ENCODE measurements at regions not wholly inside any gene's neighbourhood (a gene's known extent, or its start where the extent isn't known, plus 50 kb on each side); places are given as distances from the start of the nearest gene placed in this dataset.

DNA sequence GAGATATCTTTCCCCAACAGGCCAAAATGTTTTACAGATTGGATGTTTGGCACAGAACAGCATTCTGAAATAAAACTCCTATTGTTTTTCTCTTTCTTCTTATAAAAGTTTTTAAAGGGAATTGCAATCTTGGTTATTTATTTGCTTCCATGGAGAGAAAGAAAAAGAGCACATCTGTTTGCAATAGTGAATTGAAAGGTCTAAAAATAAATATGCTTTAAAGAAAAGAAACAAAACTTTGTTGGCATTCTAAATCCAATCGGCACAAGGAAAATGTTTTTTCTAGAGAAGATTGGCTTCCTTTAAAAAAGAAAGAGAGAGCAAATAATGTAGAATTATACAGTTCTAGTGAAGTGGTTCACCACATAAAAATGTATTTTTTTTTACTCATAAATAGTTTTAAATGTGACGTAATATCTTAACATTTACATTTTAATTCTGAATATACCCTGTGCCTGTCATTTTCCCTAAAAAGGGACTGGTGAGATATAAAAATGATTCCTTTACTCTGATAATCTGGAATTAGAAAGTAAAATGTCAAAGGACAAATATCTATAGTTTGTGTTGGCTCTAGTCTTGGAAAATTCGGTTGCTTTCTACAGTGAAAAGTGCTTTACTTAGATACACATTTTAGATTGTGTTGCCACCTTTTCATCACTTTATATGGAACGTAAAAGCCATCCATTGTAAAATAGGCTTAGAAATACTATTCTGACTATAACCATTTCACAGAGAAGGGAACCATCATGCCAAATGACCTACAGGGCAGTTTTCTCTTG, 257.4 kb upstream of the CBLB start:
- no peak for DNase-seq (ENCODE audit: unreplicated experiment)
- CTCF ChIA-PET, result no interaction called here
- Mint-ChIP-seq H3K9me3 (ENCODE audit: unreplicated experiment) (no peaks in the 10 kb centered on the region), H3K36me3 (ENCODE audit: insufficient read depth, unreplicated experiment) (no peaks in the 10 kb centered on the region), H3K27ac (ENCODE audit: low read depth, unreplicated experiment) (no peak overlapping the region), H3K27me3 (ENCODE audit: insufficient read depth, unreplicated experiment) (no peaks in the 10 kb centered on the region), H3K4me1 (ENCODE audit: insufficient read depth, unreplicated experiment) (no peaks in the 10 kb centered on the region), H3K4me3 (ENCODE audit: unreplicated experiment) (no peak overlapping the region)
- intact Hi-C loops (cut with micrococcal nuclease), result no loop called here
- POLR2A ChIA-PET, result no interaction called here
- TF ChIP-seq, protein P1, sequence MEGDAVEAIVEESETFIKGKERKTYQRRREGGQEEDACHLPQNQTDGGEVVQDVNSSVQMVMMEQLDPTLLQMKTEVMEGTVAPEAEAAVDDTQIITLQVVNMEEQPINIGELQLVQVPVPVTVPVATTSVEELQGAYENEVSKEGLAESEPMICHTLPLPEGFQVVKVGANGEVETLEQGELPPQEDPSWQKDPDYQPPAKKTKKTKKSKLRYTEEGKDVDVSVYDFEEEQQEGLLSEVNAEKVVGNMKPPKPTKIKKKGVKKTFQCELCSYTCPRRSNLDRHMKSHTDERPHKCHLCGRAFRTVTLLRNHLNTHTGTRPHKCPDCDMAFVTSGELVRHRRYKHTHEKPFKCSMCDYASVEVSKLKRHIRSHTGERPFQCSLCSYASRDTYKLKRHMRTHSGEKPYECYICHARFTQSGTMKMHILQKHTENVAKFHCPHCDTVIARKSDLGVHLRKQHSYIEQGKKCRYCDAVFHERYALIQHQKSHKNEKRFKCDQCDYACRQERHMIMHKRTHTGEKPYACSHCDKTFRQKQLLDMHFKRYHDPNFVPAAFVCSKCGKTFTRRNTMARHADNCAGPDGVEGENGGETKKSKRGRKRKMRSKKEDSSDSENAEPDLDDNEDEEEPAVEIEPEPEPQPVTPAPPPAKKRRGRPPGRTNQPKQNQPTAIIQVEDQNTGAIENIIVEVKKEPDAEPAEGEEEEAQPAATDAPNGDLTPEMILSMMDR (IDR thresholded peaks at IDR 0.05; ENCODE audit: unreplicated experiment), result no peak
- no TSS peak for BruUV-seq (replicated peaks)

DNA sequence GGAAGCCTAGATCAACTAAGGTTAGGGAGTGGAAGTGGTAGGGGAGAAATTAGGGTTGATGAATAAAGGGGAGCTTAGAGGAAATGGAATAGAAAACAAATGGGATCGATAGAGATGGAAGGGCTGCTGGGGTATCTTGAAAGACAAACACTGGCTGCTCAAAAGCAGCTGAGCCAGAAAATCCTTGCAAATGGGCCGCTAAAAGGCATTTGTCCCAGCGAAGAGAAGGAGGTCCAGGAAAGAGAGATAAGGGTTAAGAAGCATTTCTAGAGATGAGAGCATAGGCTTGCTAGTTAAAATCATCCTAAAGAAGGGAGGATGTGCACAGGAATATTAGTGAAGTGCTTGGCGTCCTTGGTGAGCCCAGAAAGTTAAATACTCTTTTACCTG, 258.0 kb upstream of the CBLB start:
- ChIA-PET CTCF (interaction anchor here (0.7 kb wide), 1 partner anchor 252 kb away, joined by 3 read pairs; no protein-coding TSS in a partner anchor), POLR2A (no interaction called here)
- no peak overlapping the region for H3K4me3 Mint-ChIP-seq (ENCODE audit: unreplicated experiment)
- H3K36me3 Mint-ChIP-seq (ENCODE audit: insufficient read depth, unreplicated experiment), result no peaks in the 10 kb centered on the region
- TF ChIP-seq, protein P1 (IDR thresholded peaks at IDR 0.05; ENCODE audit: unreplicated experiment), result no peak
- BruUV-seq (replicated peaks), result no TSS peak
- H3K4me1 Mint-ChIP-seq (ENCODE audit: insufficient read depth, unreplicated experiment), result no peaks in the 10 kb centered on the region
- H3K27me3 Mint-ChIP-seq (ENCODE audit: insufficient read depth, unreplicated experiment), result no peaks in the 10 kb centered on the region
- H3K27ac Mint-ChIP-seq (ENCODE audit: low read depth, unreplicated experiment), result no peak overlapping the region
- no peaks in the 10 kb centered on the region for H3K9me3 Mint-ChIP-seq (ENCODE audit: unreplicated experiment)
- DNase-seq (ENCODE audit: unreplicated experiment), result no peak
- intact Hi-C loops (cut with micrococcal nuclease), result no loop called here

DNA sequence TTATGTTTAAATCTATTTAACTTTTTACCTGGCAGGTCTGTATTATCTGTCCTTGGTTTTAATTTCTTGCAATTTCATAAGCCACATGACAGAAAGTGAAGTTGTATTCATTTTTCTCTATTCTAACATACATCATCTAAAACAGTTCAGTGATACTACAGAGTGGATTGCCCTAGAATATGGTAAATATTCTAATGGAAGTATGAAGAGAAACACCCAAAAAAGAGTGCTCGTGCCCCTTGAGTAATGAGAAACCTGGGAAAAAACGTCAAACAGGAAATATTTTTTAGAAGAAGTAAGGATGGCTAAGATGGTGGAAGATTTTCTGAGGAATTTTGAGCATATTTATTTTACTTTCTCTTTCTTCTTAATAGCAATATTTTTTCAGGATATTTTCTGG, 261.1 kb upstream of the CBLB start:
- no TSS peak for BruUV-seq (replicated peaks)
- CTCF ChIA-PET, result no interaction called here
- H3K4me3 Mint-ChIP-seq (ENCODE audit: unreplicated experiment), result no peak overlapping the region

DNA sequence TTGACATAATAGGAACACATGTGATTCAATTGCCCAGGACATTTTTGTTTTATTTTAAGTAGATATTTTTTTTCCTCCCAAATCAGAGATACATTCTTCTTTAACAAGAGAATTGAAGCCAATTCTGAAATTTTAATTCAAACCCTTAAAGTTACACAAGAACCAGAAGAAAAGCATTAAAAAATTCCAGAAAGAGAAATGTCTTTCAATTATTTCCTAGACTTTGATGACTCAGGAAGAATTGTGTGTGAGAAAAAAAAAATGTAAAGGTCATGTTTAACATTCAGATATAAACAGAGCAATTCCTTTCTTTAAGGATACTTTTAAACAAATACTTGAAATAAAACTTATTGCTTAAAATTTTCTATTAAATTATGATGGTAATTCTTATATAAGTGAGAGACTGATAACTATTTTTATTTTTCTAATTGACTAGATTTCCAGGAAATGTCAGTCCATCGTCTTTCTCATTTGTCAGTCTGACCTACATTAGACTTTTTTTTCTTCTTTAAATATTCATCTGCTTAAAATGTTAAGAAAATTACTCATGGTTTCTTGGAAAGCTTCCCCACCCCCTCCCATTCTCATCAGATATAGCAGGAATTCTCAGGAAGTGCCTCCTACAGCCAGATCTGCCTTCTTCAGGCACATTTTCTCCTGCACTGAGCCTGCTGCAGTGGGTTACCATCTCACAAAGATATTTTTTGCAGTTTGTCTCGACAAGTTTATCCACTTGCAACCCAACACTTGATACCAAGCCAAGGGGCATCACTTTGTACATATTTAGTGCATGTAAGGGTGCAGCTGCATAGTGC, 261.8 kb upstream of the CBLB start:
- no peaks in the 10 kb centered on the region for H3K27me3 Mint-ChIP-seq (ENCODE audit: insufficient read depth, unreplicated experiment)
- no peaks in the 10 kb centered on the region for H3K9me3 Mint-ChIP-seq (ENCODE audit: unreplicated experiment)
- TF ChIP-seq, protein P1 (IDR thresholded peaks at IDR 0.05; ENCODE audit: unreplicated experiment), result no peak
- no peak overlapping the region for H3K27ac Mint-ChIP-seq (ENCODE audit: low read depth, unreplicated experiment)
- POLR2A ChIA-PET, result no interaction called here
- no peaks in the 10 kb centered on the region for H3K36me3 Mint-ChIP-seq (ENCODE audit: insufficient read depth, unreplicated experiment)
- intact Hi-C loops (cut with micrococcal nuclease), result no loop called here
- CTCF ChIA-PET, result no interaction called here
- no peaks in the 10 kb centered on the region for H3K4me1 Mint-ChIP-seq (ENCODE audit: insufficient read depth, unreplicated experiment)
- DNase-seq (ENCODE audit: unreplicated experiment), result peak; percentile 39
- H3K4me3 Mint-ChIP-seq (ENCODE audit: unreplicated experiment), result no peak overlapping the region
- no TSS peak for BruUV-seq (replicated peaks)

More for the DNA sequence above, 261.1 kb upstream of the CBLB start:
- POLR2A ChIA-PET, result interaction anchor here (1.0 kb wide), 1 partner anchor 125 kb away, joined by 3 read pairs; no protein-coding TSS in a partner anchor
- TF ChIP-seq, protein P1 (IDR thresholded peaks at IDR 0.05; ENCODE audit: unreplicated experiment), result no peak
- intact Hi-C loops (cut with micrococcal nuclease), result no loop called here
- Mint-ChIP-seq H3K4me1 (ENCODE audit: insufficient read depth, unreplicated experiment) (no peaks in the 10 kb centered on the region), H3K27ac (ENCODE audit: low read depth, unreplicated experiment) (no peak overlapping the region), H3K36me3 (ENCODE audit: insufficient read depth, unreplicated experiment) (no peaks in the 10 kb centered on the region), H3K9me3 (ENCODE audit: unreplicated experiment) (no peaks in the 10 kb centered on the region), H3K27me3 (ENCODE audit: insufficient read depth, unreplicated experiment) (no peaks in the 10 kb centered on the region)
- no peak for DNase-seq (ENCODE audit: unreplicated experiment)
